Hepatic stellate cell (primary cell): ENCODE measurements at regions not wholly inside any gene's neighbourhood (a gene's known extent, or its start where the extent isn't known, plus 50 kb on each side); places are given as distances from the start of the nearest gene placed in this dataset.
"Not testable (repeated sequence)": the region's sequence is repeated elsewhere in the genome, so short reads cannot be mapped to it uniquely, and the experiment has no call there.

Experiments used
- DNase-seq: peaks from one replicate; pipeline ENCODE4 v3.0.0; 2011; ENCODE audit warnings: low spot score

DNA sequence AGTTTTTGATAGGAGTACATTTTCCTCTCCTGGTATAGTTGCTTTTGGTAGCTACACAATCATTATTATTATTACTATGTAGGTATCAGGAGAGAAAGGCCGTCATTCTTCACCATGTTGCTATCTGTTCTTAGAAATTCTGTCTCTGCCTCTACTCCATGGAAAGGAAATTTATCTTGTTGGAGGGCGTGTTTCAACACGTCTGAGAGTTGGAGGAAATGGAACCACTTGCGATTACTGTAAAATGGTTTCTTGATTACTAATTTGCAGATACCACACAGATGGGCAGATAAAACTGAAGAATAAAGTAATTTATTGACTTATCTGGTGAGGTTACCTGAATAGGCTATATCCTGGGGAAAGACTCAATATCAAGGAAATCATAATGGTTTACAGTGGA lies 488.4 kb downstream of the NR2F2 start:
- DNase-seq, result no peak

DNA sequence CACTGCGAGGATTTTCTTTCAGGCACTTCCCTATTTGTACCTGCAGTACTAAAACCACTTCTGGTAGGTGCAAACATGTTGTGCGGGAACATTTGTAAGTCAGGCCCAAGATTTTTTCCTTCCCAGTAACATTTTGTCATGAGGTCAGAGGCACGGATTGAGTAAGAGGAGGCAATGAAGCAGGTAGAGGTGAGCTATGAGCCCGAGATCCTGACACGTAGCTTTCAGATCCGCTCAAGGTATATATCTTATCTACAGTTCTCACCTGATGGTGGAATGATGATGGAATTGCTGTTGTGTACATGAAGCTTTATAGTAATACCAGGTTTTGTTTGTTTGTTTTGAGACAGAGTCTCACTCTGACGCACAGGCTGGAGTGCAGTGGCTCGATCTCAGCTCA lies 497.5 kb downstream of the NR2F2 start:
- DNase-seq, result no peak

DNA sequence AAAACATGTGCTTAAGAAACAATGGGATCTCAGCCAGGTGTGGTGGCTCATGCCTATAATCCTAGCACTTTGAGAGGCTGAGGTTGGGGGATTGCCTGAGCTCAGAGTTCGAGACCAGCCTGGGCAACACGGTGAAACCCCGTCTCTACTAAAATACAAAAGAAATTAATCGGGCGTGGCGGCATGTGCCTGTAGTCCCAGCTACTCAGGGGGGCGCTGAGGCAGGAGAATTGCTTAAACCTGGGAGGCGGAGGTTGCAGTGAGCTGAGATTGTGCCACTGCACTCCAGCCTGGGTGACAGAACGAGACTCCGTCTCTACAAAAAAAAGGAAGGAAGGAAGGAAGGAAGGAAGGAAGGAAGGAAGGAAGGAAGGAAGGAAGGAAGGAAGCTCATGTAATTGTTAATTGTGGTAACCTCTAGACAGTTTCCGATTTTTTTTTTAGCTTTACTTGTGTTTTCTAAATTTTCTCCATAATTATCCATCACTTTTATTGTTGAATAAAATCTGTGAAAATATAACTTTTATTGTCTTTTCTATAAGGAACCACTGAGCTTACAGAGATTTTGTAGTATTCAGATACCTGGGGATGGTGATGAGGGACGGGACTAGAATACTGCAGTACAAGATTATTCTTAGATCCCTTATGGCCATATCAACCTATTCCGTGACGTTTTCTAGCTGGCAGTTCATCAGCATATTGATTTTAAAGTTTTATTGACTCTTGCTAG lies 506.9 kb downstream of the NR2F2 start:
- DNase-seq, result no peak

DNA sequence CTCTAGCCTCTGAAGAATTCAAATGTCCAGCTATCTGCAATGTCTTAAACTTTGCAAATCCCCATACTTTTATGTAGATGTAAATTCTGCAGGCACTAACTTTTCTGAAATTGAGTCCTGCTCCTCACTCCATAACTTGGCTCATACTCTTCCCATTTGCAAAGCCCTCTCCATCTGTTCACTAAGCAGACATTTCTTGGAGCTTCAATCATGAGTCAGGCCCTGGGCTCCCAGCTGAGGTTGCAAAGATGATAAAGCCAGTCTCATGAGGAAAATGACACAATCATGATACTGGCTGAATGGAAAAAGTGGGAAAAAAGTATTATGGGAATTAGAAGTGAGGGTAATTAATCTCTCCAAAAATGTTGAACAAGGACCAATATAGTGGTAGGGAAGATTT lies 507.6 kb downstream of the NR2F2 start:
- DNase-seq, result no peak

DNA sequence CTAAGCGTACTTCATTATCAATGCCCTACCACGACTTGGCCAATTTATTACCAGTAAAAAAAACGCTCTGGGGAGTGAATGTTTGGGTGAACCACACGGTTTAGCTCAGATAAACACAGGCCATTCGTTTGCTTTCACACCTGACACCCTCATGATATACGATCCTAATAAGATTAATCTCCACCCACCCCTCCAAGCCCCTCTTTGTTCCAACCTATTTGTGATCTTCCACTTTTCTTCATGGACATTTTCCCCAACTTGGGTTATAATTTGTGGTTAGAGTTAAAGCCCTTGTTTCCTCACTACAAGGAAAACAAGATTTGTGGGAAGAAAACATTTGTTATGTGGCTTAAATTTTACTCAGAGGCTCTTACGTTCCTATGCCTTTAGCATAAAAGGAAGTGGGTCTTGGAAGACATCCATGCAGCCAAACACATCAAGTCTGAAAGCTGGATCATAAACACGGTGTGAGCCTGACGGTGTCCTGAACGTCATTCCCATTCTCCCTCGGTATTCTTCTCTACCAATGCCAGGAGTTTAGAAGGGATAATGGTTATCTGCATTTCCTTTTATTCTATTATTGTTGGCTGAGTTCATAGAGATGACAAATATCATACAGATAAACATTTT lies 518.9 kb downstream of the NR2F2 start:
- no peak for DNase-seq

DNA sequence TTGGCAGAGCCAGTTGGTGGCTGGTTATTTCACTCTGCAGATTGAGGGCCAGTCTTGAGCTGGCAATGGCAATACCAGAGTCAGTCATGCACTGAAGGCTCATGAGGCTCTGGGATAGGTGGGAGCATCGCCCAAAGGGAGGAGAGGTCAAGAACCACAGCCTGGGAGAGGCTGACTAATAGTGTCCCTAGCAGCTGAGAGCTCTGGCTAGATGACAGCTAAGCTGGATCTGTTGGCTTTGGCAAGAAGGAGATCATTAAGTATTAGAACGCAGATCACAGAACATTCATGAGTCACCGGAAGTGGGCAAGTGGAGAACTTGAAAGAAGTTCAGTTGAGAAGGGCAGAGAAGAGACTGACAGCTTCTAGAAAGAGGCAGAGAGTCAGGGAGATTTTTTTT lies 521.1 kb downstream of the NR2F2 start:
- no peak for DNase-seq

DNA sequence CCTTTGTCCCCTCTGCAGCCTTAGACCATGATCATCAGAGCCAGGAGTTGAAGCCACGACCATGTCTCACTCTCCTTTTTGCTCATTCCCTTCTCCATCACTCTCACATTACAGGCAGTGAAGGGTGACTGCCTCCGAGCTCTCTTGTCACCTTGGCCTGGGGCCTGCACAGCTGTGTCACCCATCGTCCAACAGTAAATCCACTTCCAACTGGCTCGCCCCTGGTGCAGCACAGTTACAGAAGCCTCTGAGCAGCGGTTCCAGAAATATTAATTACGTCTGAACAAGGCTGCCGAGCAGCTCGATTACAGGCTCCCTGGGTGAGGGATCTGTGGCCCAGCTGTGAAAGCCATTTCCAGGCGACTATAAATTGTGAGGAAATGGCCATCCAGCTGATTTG lies 528.2 kb downstream of the NR2F2 start:
- DNase-seq, result no peak

DNA sequence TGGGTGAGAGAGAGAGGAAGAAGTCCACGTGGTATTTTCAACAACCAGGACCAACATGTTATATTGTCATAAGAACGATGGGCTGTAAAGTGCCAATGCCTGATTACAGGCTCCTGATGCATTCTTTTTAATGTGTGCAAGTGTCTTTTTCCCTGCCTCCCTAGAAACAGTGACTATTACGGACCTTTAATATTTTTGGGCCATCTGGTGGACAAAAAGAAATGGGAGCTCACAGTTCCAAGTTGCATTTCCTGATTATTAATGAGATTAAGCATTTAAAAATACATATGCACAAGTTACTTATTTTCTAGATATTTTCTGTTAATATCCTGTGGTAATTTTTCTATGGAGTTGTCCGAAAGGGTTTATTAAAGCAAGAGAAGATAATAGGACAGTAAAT lies 530.2 kb downstream of the NR2F2 start:
- no peak for DNase-seq

DNA sequence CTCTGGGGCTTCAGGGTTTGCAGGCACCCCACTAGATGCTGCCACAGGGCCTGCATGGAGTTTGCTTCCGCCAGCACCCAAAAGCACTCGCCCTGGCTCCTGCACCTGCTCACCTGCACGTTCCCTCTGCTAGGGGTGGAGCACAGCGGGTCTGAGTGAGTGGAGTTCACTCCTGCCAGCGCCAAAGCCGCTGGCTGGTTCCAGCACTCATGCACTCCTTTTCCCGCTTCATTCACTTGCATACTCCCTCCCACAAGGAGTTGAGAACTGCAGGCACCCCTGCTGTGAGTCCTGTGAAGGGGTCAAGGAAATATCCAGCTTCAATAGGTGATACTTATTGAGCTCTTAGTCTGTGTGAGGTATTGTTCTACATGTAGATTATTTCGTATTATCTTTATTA lies 537.5 kb downstream of the NR2F2 start:
- no peak for DNase-seq

DNA sequence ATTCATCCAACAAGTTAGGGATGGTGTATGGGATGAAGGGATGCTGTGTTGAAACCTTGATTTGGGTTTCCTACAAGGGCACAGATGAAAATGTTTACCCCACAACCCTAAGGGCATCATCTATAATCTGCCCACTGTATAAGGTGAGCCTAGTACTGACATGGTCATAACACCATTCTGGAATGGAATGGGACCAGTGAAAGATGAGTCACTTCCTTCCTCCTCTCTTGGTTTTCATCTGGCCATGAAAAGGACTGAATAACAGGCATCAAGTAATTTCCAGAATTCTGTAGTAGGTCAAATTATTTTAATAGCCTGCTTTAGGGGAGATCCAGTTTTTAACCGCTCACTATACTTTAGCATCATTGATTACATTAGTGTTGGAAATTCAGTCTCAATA lies 538.6 kb downstream of the NR2F2 start:
- no peak for DNase-seq

DNA sequence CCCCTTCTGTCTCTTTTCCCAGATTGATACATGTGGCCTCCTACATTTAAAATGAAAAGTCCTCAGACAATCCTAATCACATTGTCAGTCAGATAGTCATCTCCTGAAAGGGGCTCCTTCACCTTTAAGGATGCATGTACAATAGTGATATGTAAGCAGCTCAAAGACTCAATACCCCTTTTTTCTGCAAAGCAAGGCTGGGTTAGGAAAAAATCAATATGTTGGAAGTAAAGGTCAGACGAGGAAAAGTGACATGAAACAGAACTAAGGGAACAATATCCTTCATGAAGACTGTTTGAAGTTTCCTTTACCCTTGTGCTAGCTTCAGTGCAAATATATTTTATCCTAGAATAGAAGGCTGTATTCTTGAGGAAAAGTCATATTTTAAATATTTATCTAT lies 539.3 kb downstream of the NR2F2 start:
- DNase-seq, result no peak

DNA sequence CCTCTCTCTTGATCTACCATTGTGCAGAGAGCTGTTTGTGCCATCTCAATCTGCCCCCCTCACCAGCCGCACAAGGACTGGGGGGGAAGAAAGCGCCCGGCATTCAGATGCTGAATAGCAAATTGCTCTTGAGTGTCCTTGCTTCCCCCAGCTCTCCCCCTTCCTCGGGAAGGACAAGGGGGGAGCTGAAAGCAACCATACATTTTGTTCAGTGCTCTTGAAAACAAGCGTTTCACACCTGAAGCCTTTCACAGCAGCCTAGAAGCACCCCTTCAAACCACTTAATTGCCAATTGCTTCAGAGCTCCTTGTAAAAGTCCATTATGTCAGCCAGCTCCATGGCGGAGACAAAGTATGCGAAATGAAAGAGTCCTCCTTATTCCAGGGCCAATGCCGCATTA lies 540.1 kb downstream of the NR2F2 start:
- DNase-seq, result no peak

DNA sequence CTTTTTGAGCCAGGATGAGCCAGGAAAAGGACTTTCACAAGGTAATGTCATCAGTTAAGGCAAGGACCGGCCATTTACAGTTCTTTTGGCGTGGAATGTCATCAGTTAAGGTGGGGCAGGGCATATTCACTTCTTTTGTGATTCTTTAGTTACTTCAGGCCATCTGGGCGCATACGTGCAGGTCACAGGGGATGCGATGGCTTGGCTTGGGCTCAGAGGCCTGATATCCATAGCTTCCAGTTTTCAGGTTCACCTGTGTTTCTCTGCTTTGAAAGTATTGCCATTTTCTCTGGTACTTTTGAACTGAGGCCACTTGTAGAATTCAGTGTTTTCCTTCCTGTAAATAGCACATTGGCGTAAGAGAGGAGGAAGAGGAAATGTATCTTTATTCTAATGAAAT lies 546.9 kb downstream of the NR2F2 start:
- DNase-seq, result not testable (repeated sequence)

DNA sequence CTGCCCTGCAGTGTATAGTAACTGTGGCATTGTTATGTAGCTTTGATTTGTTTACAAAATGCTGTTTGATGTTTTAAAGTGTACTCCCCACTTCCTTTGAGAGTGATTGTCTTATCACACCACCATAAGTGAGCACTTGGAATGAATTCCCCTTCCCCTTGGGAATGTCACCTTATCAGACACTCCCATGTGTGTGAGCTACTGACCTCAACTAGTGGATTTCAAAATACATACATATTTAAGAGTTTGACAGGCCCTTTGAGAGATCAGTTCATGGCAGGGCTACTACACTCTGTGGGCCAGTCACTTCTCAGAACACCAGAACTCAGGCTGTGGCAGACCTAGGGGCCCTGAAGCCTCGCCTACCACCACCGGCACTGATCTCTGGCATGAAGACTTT lies 547.6 kb downstream of the NR2F2 start:
- no peak for DNase-seq

DNA sequence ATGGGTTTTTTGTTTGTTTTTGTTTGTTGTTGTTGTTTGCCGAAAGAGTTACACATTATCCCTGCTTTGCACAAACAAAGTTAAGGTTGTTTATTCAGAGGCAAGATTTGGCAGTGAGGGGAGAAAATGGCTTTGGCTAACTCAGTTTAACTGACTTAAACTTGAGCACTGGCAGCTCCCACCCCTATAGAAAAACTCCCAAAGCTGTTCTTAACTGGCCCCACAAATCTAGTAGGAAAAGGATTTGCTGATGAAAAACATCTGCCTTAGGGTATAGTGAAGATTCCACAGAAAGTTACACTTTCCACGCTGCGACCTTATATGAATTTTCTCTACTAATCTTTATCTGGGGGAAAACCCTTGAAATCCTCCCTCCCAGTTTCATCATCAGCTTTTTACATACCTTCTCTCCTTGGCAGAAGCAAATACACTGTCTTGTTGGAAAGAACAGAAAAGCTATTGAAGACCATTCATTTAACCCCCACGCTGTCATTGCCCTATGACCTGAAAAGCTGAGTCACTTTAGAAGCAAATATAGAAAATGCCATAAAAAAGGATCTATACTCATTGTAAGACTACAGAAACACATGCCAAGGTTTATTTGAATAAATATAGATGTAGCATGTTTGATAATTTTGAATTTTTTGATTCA lies 551.7 kb downstream of the NR2F2 start:
- no peak for DNase-seq

DNA sequence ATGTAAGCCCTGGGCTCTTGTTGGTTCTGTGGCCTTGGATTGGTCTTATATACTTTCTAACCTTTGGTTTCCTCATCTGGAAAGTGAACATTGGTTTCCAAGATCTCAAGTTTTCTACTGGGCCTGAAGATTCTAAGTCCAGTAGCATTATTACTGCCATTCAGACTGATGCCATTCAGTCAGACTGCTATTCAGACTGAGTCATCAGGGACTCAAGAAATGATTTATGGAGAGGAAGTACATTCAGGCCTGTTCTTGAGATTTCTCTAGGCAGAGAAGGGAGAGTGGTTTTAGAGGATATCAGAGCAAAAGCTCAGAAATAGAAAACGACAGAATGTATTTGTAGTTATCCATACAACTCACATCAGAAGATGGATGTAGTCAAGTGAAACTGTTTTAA lies 557.2 kb downstream of the NR2F2 start:
- peak; percentile 10 for DNase-seq

DNA sequence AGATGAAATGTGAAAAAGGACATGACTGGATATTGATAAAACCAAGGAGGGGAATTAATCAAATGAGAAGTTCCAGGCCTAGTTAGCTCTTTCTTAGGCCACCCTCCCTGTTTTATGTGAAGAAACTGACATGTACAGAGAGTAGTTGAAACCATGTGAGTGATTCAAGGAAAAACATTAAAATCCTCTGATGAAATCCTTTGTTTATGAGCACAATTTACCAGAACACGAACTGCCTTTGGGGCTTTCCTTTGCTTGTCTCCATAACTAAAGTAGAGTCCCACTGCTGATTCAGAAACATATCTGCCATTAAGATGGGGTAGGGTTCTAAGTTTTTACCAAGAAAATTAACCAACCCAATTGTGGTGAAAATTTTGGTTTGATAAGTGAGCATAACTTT lies 558.3 kb downstream of the NR2F2 start:
- no peak for DNase-seq

DNA sequence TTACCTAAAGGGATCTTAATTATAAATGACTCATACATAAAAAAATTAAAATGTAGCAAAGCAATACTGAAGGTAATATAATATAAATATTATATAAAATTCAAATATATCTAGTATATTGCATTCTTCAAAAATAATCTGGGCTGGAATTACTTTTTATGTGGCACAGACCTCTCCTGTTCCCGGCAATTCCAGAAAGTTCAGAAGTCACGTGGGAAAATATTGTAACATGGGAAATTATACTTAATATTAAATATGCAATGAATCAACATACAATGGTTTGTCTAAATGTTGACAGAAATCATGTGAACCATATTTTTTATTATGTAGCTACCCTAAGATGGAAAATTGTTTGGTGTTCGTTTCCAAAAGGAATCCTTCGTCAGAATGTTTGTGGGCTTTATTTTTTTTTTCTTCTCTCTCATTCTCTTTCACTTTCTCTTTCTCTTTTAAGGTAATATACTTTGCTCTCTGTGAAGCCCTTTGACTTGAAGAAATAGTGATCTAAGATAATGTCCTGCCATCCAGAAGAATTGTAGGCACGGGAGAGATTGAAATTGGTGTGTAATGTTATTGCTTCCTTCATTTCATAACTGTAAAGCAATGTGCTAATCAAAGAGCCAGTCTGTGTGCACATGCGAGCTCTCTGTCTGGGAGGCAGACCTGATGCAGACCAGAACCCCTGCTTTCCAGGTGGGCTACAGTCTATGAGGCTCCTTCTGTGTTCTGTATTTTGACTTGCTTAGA lies 559.4 kb downstream of the NR2F2 start:
- no peak for DNase-seq

DNA sequence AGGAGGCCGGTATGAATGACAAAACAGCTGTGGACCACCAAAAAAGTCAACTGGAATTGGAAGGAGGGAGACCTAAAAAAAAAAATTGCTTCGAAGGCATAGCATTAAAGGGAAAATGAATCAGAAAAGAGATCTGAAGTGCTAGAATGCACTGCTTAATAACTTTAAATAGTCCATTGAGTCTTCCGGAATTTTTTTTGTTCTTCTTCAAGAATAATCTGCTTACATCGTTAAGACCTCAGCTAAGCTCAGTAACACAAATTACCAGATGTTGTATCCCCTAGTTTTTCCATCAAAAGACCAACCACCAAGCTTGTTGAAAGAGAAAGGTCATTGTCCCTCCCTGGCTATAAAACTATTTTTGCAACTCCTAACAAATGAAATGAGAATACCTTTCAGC lies 560.5 kb downstream of the NR2F2 start:
- no peak for DNase-seq

DNA sequence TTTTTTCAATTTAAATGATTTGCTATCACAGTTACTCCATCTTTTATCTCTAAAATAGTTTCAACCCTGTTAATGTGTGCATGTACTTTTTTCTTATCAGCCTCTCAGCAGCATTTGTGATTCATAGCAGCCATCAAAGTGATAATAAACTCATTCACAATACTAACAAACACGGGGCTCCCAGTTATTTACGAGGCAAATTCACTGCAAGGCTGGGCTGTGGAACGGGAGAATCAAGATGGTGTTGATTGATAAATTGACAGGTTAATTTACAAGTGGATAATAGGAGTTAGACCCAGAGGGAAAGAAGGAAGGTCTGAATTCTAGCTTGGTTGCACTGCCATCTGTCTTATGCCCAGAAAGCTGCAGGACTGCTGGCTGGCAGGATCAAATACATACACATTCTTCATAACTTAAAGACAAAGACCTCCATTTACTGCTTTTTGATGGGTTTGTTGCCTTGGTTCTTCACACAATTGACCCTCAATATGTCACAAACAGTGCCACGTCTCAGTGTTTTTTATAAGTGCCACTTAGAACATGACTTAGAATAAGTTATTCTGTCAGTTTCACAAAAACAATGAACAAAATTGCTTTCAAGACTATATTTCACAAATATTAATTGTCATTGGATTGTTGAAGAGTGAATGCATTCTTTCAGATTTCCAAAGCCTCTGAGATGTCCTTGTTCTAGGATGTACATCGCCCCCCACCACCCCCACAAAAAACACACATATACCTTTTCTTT lies 562.8 kb downstream of the NR2F2 start:
- DNase-seq, result no peak

DNA sequence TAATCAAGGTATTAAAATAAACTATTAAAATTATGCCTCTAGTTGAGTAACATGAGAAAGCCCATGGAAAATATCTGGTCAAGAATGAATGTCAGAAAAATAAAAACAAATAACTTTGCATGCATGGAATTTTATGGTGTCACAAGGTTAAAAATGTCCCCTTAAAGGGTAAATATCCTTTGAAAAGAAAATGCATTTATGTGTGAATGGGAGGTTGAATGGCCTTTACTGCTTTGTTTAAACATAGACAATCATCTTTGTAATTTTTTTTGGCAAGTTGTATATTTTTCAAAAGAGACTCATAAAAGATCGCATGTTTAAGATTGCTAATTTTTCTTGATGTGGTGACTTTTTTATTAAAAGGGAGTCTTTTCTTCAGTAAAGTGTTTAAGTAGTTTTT lies 564.2 kb downstream of the NR2F2 start:
- DNase-seq, result no peak

DNA sequence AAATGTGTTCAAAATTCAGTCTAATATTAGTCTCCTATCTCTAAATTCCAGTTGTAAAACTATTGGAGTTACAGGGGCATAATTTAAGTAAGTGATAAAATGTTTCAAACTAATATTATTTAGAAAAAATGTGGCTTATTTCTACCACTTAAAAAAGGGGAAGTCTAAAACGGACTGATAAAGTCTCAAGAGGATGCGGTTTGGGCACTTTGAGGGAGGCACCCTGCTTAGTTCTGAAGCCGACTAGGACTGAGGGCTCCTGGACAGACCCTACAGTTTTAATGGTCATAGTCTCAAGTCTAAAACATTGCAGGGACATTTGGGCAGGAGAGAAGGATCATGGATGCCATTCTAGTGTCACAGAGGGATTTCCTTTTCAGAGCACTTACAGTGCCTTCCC lies 566.3 kb downstream of the NR2F2 start:
- DNase-seq, result no peak
